ENCODE measurements at regions not wholly inside any gene's neighbourhood (a gene's known extent, or its start where the extent isn't known, plus 50 kb on each side); places are given as distances from the start of the nearest gene placed in this dataset.

GRCh38 chr12:5200278-5201087, 156.8 kb downstream of the KCNA5 start:
- H3K4me3 ChIP-seq (ENCODE audit: low read length), result no peak overlapping the region
- no peaks in the 10 kb centered on the region for H3F3A ChIP-seq (ENCODE audit: low read length, unreplicated experiment)
- H4K20me1 ChIP-seq (ENCODE audit: low read length), result no peaks in the 10 kb centered on the region
- no peaks in the 10 kb centered on the region for H3K79me2 ChIP-seq (ENCODE audit: low read length)
- peak; percentile 12 for DNase-seq
- ChIA-PET CTCF (no interaction called here), POLR2A (ENCODE audit: unreplicated experiment) (no interaction called here)
- no peak overlapping the region for H3K27ac ChIP-seq (ENCODE audit: low read length)
- no peak for ATAC-seq
- no peaks in the 10 kb centered on the region for H3K36me3 ChIP-seq (ENCODE audit: low read depth, low read length)
- no peak overlapping the region for H3K4me2 ChIP-seq (ENCODE audit: low read length)
- H3K9ac ChIP-seq (ENCODE audit: low read length), result no peak overlapping the region
- intact Hi-C loops (cut with micrococcal nuclease), result no loop called here
- TF ChIP-seq, protein P1, sequence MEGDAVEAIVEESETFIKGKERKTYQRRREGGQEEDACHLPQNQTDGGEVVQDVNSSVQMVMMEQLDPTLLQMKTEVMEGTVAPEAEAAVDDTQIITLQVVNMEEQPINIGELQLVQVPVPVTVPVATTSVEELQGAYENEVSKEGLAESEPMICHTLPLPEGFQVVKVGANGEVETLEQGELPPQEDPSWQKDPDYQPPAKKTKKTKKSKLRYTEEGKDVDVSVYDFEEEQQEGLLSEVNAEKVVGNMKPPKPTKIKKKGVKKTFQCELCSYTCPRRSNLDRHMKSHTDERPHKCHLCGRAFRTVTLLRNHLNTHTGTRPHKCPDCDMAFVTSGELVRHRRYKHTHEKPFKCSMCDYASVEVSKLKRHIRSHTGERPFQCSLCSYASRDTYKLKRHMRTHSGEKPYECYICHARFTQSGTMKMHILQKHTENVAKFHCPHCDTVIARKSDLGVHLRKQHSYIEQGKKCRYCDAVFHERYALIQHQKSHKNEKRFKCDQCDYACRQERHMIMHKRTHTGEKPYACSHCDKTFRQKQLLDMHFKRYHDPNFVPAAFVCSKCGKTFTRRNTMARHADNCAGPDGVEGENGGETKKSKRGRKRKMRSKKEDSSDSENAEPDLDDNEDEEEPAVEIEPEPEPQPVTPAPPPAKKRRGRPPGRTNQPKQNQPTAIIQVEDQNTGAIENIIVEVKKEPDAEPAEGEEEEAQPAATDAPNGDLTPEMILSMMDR (conservative IDR thresholded peaks at IDR 0.05; ENCODE audit: low read depth, low read length), result peak; percentile 57
- no peak for TF ChIP-seq EZH2phosphoT487 (IDR thresholded peaks at IDR 0.05; ENCODE audit: borderline replicate concordance, low read length)
- BruUV-seq (replicated peaks), result no TSS peak
- H3K9me3 ChIP-seq (ENCODE audit: low read length), result no peaks in the 10 kb centered on the region
- H2AFZ ChIP-seq (ENCODE audit: low read length), result no peak overlapping the region
- H3K4me1 ChIP-seq (ENCODE audit: insufficient read depth, low read length), result no peaks in the 10 kb centered on the region
- no peaks in the 10 kb centered on the region for H3K27me3 ChIP-seq (ENCODE audit: low read length)
- H3K9me2 ChIP-seq (replicated peaks; ENCODE audit: low read length), result no peaks in the 10 kb centered on the region

DNA sequence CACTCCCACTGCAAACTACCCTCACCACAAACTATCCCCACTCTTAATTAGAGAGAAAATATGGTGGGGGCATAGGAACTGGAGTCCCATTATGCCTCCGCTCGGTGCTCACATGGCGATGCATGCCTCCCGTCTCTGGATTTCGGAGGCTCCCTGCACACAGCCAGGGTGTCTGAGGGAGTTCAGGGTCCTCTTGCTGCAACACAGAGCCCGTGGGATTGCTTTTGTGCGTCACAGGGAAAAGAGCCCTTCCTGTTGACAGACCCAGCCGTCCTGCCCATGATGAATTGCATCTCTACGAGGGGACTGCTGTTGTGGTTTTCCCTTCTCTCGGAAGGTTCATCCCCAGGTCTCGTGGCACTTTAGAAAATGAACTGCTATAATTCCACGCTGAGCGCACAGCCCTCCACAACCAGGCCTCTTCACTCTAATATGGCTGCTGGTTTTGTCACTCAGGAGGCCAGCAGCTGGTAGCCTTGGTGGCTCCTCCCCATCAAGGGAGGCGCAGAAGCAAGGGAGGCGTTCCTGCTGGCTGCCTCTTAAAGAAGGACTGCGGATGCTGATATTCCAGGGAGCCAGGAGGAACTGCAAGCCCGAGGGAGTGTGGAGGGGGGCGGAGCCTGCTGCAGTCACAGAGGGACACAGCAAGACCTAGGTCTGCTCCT, 158.0 kb downstream of the KCNA5 start:
- ATAC-seq, result no peak
- no peaks in the 10 kb centered on the region for H4K20me1 ChIP-seq (ENCODE audit: low read length)
- intact Hi-C loops (cut with micrococcal nuclease), result no loop called here
- no TSS peak for BruUV-seq (replicated peaks)
- DNase-seq, result peak; percentile 2
- ChIA-PET POLR2A (ENCODE audit: unreplicated experiment) (no interaction called here), CTCF (no interaction called here)
- TF ChIP-seq, protein P1 (conservative IDR thresholded peaks at IDR 0.05; ENCODE audit: low read depth, low read length), result no peak
- TF ChIP-seq EZH2phosphoT487 (IDR thresholded peaks at IDR 0.05; ENCODE audit: borderline replicate concordance, low read length) (no peak), EZH2 (IDR thresholded peaks at IDR 0.05; ENCODE audit: low read length, unreplicated experiment) (no peak)
- no peak overlapping the region for H3K4me2 ChIP-seq (ENCODE audit: low read length)
- no peak overlapping the region for H3K4me3 ChIP-seq (ENCODE audit: low read length)
- no peak overlapping the region for H3K27ac ChIP-seq (ENCODE audit: low read length)
- H3F3A ChIP-seq (ENCODE audit: low read length, unreplicated experiment), result no peaks in the 10 kb centered on the region
- H3K9me3 ChIP-seq (ENCODE audit: low read length), result no peaks in the 10 kb centered on the region
- no peaks in the 10 kb centered on the region for H3K36me3 ChIP-seq (ENCODE audit: low read depth, low read length)
- H3K9me2 ChIP-seq (replicated peaks; ENCODE audit: low read length), result no peaks in the 10 kb centered on the region
- H3K79me2 ChIP-seq (ENCODE audit: low read length), result no peaks in the 10 kb centered on the region
- no peaks in the 10 kb centered on the region for H3K27me3 ChIP-seq (ENCODE audit: low read length)
- H3K4me1 ChIP-seq (ENCODE audit: insufficient read depth, low read length), result no peaks in the 10 kb centered on the region
- no peak overlapping the region for H3K9ac ChIP-seq (ENCODE audit: low read length)
- no peak overlapping the region for H2AFZ ChIP-seq (ENCODE audit: low read length)

GRCh38 chr12:5203274-5203673, 159.6 kb downstream of the KCNA5 start:
- H3K27me3 ChIP-seq (ENCODE audit: low read length), result no peaks in the 10 kb centered on the region
- TF ChIP-seq, protein P1 (conservative IDR thresholded peaks at IDR 0.05; ENCODE audit: low read depth, low read length), result no peak
- TF ChIP-seq EZH2phosphoT487 (IDR thresholded peaks at IDR 0.05; ENCODE audit: borderline replicate concordance, low read length) (no peak), EZH2 (IDR thresholded peaks at IDR 0.05; ENCODE audit: low read length, unreplicated experiment) (no peak)
- no peak for DNase-seq
- no peaks in the 10 kb centered on the region for H3F3A ChIP-seq (ENCODE audit: low read length, unreplicated experiment)
- H3K27ac ChIP-seq (ENCODE audit: low read length), result no peak overlapping the region
- no peaks in the 10 kb centered on the region for H3K79me2 ChIP-seq (ENCODE audit: low read length)
- intact Hi-C loops (cut with micrococcal nuclease), result no loop called here
- no peak overlapping the region for H3K4me2 ChIP-seq (ENCODE audit: low read length)
- no peaks in the 10 kb centered on the region for H4K20me1 ChIP-seq (ENCODE audit: low read length)
- no peaks in the 10 kb centered on the region for H3K4me1 ChIP-seq (ENCODE audit: insufficient read depth, low read length)
- H3K9me2 ChIP-seq (replicated peaks; ENCODE audit: low read length), result no peaks in the 10 kb centered on the region
- ATAC-seq, result no peak
- no peaks in the 10 kb centered on the region for H3K36me3 ChIP-seq (ENCODE audit: low read depth, low read length)
- H3K9me3 ChIP-seq (ENCODE audit: low read length), result no peaks in the 10 kb centered on the region
- CTCF ChIA-PET, result no interaction called here
- H3K4me3 ChIP-seq (ENCODE audit: low read length), result no peak overlapping the region
- H3K9ac ChIP-seq (ENCODE audit: low read length), result no peak overlapping the region
- POLR2A ChIA-PET (ENCODE audit: unreplicated experiment), result no interaction called here
- H2AFZ ChIP-seq (ENCODE audit: low read length), result no peak overlapping the region
- BruUV-seq (replicated peaks), result no TSS peak
